ENCODE measurements at regions not wholly inside any gene's neighbourhood (a gene's known extent, or its start where the extent isn't known, plus 50 kb on each side); places are given as distances from the start of the nearest gene placed in this dataset.

- no peak for TF ChIP-seq EZH2 (IDR thresholded peaks at IDR 0.05; ENCODE audit: low read depth)
- TF ChIP-seq CTCF (conservative IDR thresholded peaks at IDR 0.05): no peak
Observed at GRCh38 chr2:237022533-237022932, 63.2 kb upstream of the COPS8 start.
